GM23248 (cell line): ENCODE measurements at regions not wholly inside any gene's neighbourhood (a gene's known extent, or its start where the extent isn't known, plus 50 kb on each side); places are given as distances from the start of the nearest gene placed in this dataset.

Source experiments
- EZH2 ChIP-seq: fragments of 200-600 bp; sonication (generic); IDR thresholded peaks from 2 replicates; pipeline ENCODE4 v1.6.1; 2018; ENCODE audit warnings: antibody characterized with exemption, mild to moderate bottlenecking; ENCODE audit not compliant: insufficient read depth, poor library complexity, severe bottlenecking
- EZH2phosphoT487 ChIP-seq: fragments of 200-600 bp; sonication (generic); IDR thresholded peaks from 2 replicates; pipeline ENCODE4 v1.6.1; 2018; ENCODE audit warnings: antibody characterized with exemption, moderate library complexity, mild to moderate bottlenecking, low read depth; ENCODE audit not compliant: insufficient read depth

DNA sequence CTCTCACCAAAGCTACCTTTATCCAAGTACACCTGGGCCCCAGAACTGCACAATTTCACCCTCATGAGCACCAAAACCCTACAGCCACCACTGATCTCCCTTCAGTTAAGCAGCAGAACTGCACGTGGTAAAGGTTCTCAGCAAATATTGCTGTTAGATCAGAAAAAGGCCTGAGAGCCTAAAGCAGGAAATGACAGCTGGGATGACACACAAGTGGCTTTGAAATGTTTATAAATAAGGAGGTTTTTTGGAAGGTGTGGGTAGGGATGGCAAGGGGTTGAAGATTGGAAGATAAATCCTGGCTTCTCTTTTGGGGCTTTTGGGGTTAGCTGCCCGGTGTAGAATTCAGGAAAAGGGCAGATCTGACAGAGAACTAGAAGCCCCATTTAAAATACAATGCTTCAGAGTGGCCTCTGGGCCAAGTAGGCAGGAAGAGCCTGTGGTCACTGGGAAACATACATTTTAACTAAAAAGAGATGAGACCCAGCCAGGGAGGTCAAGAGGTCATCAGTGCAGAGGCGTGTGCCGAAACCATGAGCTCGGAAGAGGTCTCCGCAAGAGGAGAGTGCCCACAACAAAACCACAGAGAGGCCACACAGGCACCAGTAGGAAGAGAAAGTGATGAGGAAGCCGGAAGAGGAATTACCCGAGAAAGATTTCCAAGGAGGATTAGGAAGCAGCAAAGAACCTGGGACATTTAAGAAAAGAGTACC lies 916.5 kb downstream of the NLGN4Y start:
- TF ChIP-seq EZH2: no peak
- TF ChIP-seq EZH2phosphoT487: no peak
